DMS153 treated with DMSO at 0.1 percent for 48 hours (cell line): ENCODE measurements at regions not wholly inside any gene's neighbourhood (a gene's known extent, or its start where the extent isn't known, plus 50 kb on each side); places are given as distances from the start of the nearest gene placed in this dataset.

Experiments
- DNase-seq: peaks from one replicate; lab custom pipeline; 2025; ENCODE audit not compliant: unreplicated experiment; lab: John Stamatoyannopoulos, UW

DNA sequence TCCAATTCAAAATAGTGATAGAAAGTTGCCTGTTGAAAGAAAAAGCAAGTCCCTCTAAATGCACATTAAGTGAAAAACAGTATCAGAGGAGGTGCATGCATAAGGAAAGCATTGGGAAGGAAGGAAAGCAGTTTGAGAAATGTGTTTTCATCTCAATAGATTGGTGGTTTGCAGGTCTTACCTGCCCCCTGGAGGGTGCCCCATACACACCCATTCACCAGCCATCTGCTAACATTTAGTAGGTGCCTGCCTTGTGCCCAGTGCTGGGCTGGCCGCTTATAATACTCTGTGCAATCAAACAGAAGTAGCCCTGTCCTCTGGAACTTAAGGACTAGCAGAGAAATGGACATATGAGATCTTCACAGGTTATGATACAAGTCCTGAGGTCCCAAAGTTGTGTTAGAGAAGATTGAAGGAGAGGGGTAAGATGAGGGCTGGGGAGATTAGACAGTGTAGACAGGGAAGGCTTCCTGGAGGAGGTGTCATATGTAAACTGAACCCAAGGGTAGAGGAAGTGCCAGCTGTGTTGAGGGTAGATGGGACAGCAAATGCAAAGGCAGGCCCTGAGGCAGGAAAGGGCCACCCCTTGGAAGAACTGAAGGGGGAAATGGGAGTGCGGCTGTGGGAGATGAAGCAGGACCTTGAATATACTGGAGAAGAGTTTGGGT, 184.2 kb downstream of the MN1 start:
- no peak for DNase-seq

DNA sequence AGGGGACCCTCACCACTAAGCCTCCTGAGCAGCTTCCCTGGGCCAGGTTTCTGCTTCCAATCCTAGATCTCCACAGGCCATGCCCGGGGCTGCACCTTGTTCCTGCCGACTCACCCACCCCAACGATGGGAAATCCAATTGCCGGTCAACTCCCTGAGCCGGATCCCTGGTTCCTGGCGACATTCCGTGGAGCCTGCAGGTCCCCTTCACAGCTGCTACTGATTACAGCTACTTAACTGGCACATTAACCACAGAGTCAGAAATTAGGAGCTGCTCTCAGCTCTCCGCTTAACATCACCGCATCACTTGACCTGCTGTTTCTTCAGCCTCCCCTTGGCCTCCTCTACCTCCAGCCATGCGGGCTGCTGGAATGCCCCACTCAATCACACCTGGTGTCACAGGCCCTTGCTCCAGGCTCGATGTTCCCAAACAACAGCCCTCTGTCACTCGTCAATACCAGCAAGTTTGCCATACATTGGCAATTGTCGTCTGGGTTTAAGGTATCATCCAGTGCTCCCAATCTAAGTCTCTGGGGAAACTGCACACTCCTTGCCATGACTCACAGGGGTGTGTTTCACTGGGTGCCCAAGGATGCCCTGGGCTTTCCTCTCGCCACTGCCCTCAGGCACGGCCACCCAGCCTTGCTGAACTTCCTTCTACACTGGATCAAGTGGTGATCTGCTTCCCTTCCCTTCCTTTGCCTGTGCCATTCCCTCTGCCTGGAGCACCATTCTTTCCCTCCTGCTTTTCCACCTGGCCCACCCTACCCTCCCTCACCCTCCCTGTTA, 181.0 kb downstream of the MN1 start:
- no peak for DNase-seq

- DNase-seq: no peak
Observed at GRCh38 chr22:27621486-27622070, 180.0 kb downstream of the MN1 start.

DNA sequence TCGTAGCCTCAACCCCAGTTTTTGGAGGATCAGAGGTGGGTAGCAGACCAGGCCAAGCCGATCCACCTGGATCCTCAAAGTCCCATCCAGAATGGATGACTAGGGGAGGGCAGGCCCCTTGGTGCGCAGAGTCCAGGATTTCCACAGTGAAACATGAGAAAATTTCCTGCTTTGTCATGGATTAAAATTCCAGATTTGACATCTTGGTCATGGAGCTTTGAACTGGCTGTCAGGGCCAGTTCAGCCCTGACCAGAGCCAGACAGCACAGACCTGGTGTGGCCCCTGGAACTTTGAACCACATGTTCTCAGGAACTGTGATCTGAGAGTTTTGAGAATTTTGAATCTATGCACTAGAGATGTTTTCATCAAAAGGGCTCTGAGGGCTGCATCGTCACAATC, 177.5 kb downstream of the MN1 start:
- DNase-seq: no peak

GRCh38 chr22:27624705-27625104, 176.9 kb downstream of the MN1 start:
- no peak for DNase-seq

- DNase-seq: no peak
Observed at GRCh38 chr22:27625769-27626674, 175.5 kb downstream of the MN1 start.

GRCh38 chr22:27626675-27627443, 174.7 kb downstream of the MN1 start:
- no peak for DNase-seq

DNA sequence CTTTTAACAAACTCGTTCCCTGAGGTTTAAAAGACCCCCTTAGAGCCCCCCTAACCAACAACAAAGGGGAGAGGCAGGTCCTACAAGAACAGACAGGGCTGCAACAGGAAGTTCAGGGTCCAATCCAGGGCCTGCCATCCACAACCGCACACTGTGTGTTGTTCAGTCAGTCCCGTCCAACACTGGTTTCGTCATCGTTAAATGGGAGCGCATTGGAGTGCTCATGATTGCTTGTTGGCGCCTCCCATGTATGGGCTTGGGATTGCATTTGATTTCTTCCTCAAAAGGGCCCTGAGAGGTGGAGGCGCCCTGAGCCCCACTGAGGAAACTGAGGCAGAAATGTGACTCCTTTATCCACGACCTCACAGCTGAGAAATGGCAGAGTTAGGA, 174.1 kb downstream of the MN1 start:
- DNase-seq: no peak

DNA sequence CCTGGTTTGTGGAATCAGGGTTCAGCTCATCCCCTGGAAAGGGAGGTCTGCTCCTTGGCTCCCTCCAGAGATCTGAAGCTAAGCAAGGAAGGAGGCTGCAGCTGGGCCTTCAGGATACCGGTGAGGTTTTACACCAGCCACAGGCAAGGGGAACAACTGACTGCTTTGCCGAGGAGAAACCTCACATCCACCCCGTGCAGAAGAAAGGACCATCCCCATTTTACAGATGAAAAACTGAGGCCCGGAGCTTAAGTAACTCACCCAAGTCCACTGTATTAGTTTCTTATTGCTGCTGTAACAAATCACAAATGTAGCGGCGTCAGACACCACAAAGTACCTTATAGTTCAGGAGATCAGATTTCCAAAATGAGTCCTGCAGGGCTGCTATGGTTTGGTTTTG, 173.7 kb downstream of the MN1 start:
- DNase-seq: no peak

DNA sequence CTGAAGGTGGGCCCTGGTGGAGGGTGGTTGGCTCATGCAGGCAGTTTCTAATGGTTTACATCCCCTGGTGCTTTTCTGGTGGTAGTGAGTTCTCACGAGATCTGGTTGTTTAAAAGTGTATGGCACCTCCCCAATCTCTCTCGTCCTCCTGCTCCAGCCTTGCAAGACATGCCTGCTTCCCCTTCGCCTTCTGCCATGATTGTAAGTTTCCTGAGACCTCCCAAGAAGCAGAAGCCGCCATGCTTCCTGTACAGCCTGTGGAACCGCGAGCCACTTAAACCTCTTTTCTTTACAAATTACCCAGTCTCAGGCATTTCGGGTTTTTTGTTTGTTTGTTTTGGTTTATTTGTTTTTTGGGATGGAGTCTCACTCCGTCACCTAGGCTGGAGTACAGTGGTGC, 173.2 kb downstream of the MN1 start:
- no peak for DNase-seq

- DNase-seq: no peak
Observed at GRCh38 chr22:27628891-27629631, 172.5 kb downstream of the MN1 start.

DNA sequence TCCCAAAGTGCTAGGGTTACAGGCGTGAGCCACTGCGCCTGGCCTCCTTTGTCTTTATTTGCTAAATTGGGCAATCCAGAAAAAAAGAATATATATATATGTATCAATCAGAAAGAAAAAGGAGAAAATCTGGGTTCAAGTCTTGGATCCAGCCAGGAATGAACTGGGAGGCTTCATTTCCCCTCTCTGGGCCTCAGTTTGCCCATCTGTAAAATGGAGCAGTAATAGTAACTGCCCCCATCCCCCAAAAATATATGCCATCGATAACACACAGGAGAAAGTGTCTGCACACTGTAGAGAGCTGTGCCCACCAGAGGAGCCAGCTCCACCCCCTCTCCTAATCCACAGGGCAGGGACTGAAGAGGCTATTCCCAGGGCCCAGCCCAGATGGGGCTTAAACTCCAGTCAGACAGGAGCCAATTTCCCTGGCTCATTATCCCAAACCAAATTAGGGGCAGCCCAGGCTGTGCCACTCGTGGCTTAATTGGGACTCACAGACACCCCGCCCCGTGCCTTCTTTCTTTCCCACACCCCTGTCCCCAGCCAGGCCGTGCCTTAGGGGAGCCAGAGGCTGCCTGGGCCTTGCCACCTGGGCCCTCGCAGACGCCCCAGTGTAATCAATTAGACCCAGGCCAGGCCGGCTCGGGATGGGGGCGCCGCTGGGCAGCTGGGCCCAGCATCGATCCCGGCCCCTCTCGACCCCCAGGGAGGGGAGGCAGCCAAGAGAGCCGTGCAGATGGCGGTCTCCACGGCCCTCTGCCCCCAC, 171.5 kb downstream of the MN1 start:
- no peak for DNase-seq

DNA sequence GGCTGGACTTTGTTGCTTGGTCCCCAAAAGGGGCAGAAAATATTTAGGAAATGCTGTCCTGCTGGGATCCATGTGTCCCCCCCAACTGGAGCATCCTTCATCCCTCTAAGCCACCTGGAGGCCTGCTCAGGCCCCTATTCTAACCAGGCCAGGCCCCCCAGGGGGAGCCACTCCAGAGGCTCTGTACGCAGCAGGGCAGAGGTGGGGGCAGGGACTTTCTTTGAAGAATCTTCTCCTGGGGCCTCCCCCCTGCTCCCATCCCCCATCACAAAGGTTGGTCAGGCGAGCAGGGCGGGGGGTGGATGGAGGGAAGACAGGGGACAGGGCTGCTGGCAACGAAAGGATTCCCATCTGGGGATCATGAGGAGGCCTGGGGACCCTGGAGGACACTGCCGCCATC, 170.8 kb downstream of the MN1 start:
- DNase-seq: no peak

- DNase-seq: no peak
Observed at GRCh38 chr22:27631641-27632040, 169.9 kb downstream of the MN1 start.

- no peak for DNase-seq
Observed at GRCh38 chr22:27632451-27633295, 168.9 kb downstream of the MN1 start.

GRCh38 chr22:27633296-27633871, 168.2 kb downstream of the MN1 start:
- no peak for DNase-seq

DNA sequence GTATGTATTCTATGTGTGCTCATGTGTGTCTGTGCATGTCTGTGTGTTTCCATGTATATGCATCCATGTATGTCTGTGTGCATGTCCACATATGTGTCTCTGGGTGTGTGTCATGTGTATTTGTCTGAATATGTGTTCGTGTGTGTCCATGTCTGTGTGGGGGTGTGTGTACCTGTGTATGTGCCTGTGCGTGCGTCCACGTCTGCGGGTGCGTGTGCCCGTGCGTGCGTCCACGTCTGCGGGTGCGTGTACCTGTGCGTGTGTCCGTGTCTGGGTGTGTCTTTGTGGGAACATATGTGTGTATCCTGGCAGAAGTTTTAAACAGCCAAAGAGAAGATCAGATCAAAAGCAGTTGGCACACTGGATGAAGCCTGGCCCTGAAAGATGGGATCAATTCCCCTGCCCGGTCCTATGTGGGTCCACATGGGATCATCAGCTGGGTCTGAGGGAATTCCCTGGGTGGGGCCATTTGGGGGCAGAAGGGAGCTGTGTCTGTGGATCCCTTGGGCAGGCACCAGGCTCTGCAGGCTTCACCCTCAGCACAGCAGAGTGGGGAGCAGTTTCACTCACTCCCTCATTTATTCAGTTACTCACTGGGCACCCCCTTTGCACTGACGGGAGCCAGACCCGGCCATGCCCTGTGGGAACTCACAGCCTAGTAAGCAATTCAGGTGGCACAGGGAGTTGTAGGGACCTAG, 167.4 kb downstream of the MN1 start:
- DNase-seq: no peak
